Stimulated activated memory B cell treated with anti-CD40 and anti-IgM and Interleukin-4, amounts not matched to agents 10 μg/mL and 1 μg/mL and 100 μg/mL, for 72 hours (primary cell): ENCODE measurements at regions not wholly inside any gene's neighbourhood (a gene's known extent, or its start where the extent isn't known, plus 50 kb on each side); places are given as distances from the start of the nearest gene placed in this dataset.
"Not testable (repeated sequence)": the region's sequence is repeated elsewhere in the genome, so short reads cannot be mapped to it uniquely, and the experiment has no call there.

Source experiments
- ATAC-seq: fragments of 150-1000 bp; cut with Tn5 transposase; 2 replicates; pipeline ENCODE4 v1.10.0; 2021
- H3K27ac Mint-ChIP-seq: one replicate; pipeline ENCODE4 v1.8.0; 2022; ENCODE audit warnings: mild to moderate bottlenecking, mixed read lengths
- H3K27me3 Mint-ChIP-seq: one replicate; pipeline ENCODE4 v1.8.0; 2022; ENCODE audit warnings: mixed read lengths
- H3K36me3 Mint-ChIP-seq: one replicate; pipeline ENCODE4 v1.8.0; 2022; ENCODE audit warnings: mixed read lengths
- H3K4me1 Mint-ChIP-seq: one replicate; pipeline ENCODE4 v1.8.0; 2022; ENCODE audit warnings: mixed read lengths
- H3K4me3 Mint-ChIP-seq: one replicate; pipeline ENCODE4 v1.8.0; 2022; ENCODE audit warnings: mild to moderate bottlenecking, moderate library complexity, mixed read lengths
- H3K9me3 Mint-ChIP-seq: one replicate; pipeline ENCODE4 v1.8.0; 2022; ENCODE audit warnings: mixed read lengths

- no peak for ATAC-seq
- Mint-ChIP-seq H3K27me3 (no peaks in the 10 kb centered on the region), H3K27ac (no peak overlapping the region), H3K4me1 (no peaks in the 10 kb centered on the region), H3K36me3 (no peaks in the 10 kb centered on the region), H3K4me3 (no peak overlapping the region), H3K9me3 (peaks cover 6% of the 10 kb centered on the region)
Observed at GRCh38 chr20:12211361-12211760, 293.7 kb downstream of the BTBD3 start.

- Mint-ChIP-seq H3K4me1 (no peaks in the 10 kb centered on the region), H3K9me3 (no peaks in the 10 kb centered on the region), H3K4me3 (no peak overlapping the region), H3K27me3 (no peaks in the 10 kb centered on the region), H3K27ac (no peak overlapping the region), H3K36me3 (no peaks in the 10 kb centered on the region)
- no peak for ATAC-seq
Observed at GRCh38 chr20:12217382-12217781, 299.7 kb downstream of the BTBD3 start.

- Mint-ChIP-seq H3K27me3 (no peaks in the 10 kb centered on the region), H3K4me3 (no peak overlapping the region), H3K4me1 (no peaks in the 10 kb centered on the region), H3K36me3 (no peaks in the 10 kb centered on the region), H3K9me3 (no peaks in the 10 kb centered on the region), H3K27ac (no peak overlapping the region)
- no peak for ATAC-seq
Observed at GRCh38 chr20:12219798-12220197, 302.1 kb downstream of the BTBD3 start.

DNA sequence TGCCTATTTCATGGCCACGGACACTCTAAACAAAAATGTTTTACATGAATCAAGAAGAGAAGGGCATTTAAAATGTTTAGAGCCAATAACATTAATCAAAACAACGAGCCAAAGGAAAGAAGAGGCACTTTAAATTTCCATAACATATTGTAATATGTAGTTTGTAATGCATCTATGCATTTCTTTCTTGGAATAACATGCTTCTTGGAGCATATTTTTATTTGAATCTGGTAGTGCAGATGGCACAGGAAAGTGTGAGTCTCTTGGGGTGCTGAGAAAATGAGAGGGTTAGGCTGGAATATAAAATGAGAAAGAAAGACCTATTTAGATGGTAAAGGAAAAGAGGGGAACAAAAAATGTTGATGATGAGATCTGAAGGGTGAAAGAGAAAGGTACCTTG lies 305.4 kb downstream of the BTBD3 start:
- Mint-ChIP-seq H3K36me3 (no peaks in the 10 kb centered on the region), H3K27me3 (no peaks in the 10 kb centered on the region), H3K27ac (no peak overlapping the region), H3K4me1 (no peaks in the 10 kb centered on the region), H3K4me3 (no peak overlapping the region), H3K9me3 (no peaks in the 10 kb centered on the region)
- no peak for ATAC-seq

DNA sequence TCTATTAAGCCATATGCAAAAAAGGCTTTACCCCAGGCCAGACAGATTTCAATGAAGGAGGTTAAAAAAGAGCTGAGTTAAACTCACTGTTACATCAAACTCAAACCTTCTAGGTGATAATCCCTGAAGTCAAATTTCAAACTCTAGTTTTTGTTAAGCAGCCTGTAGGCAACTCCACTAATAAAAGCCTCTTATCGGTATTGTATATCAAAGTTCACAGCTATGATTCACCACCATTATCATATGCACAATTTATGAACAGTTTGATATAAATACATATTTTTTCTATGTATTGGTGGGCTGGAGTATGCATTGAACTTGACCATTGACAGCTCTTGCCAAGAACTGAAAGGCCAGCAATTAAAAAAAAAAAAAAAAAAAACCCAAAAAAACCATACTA lies 308.2 kb downstream of the BTBD3 start:
- H3K27me3 Mint-ChIP-seq, result no peaks in the 10 kb centered on the region
- H3K4me3 Mint-ChIP-seq, result no peak overlapping the region
- H3K36me3 Mint-ChIP-seq, result no peaks in the 10 kb centered on the region
- H3K9me3 Mint-ChIP-seq, result no peaks in the 10 kb centered on the region
- H3K4me1 Mint-ChIP-seq, result no peaks in the 10 kb centered on the region
- no peak for ATAC-seq
- no peak overlapping the region for H3K27ac Mint-ChIP-seq

- Mint-ChIP-seq H3K27ac (no peak overlapping the region), H3K4me1 (no peaks in the 10 kb centered on the region)
Observed at GRCh38 chr20:12229891-12230290, 312.2 kb downstream of the BTBD3 start.

GRCh38 chr20:12237772-12238171 lies 320.1 kb downstream of the BTBD3 start:
- Mint-ChIP-seq H3K36me3 (no peaks in the 10 kb centered on the region), H3K27ac (no peak overlapping the region), H3K27me3 (no peaks in the 10 kb centered on the region), H3K4me3 (no peak overlapping the region), H3K4me1 (no peaks in the 10 kb centered on the region), H3K9me3 (no peaks in the 10 kb centered on the region)
- no peak for ATAC-seq

More at GRCh38 chr20:12229891-12230290, 312.2 kb downstream of the BTBD3 start:
- Mint-ChIP-seq H3K27me3 (no peaks in the 10 kb centered on the region), H3K4me3 (no peak overlapping the region), H3K9me3 (no peaks in the 10 kb centered on the region), H3K36me3 (no peaks in the 10 kb centered on the region)
- ATAC-seq, result no peak

DNA sequence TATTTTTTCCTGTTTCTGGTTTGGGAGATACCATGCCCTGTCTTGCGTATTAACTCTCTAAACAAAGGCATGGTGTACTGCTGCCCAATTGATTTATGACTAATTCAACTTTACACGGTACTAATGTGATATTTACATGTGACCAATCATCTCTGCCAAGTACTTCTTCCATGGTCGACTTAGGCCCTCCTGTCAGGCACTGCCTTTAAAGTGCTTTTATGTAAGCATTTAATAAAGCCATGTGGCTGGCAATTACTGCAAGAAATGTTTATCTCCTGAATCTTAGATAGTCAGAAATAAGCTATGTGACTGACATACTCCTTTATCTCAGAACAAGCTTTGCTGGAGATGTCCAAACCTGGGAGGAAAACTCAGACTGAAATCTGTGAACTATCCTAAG lies 323.4 kb downstream of the BTBD3 start:
- Mint-ChIP-seq H3K27ac (no peak overlapping the region), H3K27me3 (no peaks in the 10 kb centered on the region), H3K4me1 (no peaks in the 10 kb centered on the region), H3K9me3 (peaks cover 4% of the 10 kb centered on the region), H3K4me3 (no peak overlapping the region), H3K36me3 (no peaks in the 10 kb centered on the region)
- no peak for ATAC-seq

GRCh38 chr20:12243327-12243726 lies 325.6 kb downstream of the BTBD3 start:
- no peaks in the 10 kb centered on the region for H3K27me3 Mint-ChIP-seq
- H3K4me1 Mint-ChIP-seq, result no peaks in the 10 kb centered on the region
- peaks cover 4% of the 10 kb centered on the region for H3K9me3 Mint-ChIP-seq
- H3K36me3 Mint-ChIP-seq, result no peaks in the 10 kb centered on the region
- H3K27ac Mint-ChIP-seq, result no peak overlapping the region
- ATAC-seq, result no peak
- H3K4me3 Mint-ChIP-seq, result no peak overlapping the region

GRCh38 chr20:12248481-12248880 lies 330.8 kb downstream of the BTBD3 start:
- Mint-ChIP-seq H3K9me3 (peaks cover 8% of the 10 kb centered on the region), H3K4me1 (no peaks in the 10 kb centered on the region), H3K27me3 (no peaks in the 10 kb centered on the region), H3K4me3 (no peak overlapping the region), H3K36me3 (no peaks in the 10 kb centered on the region), H3K27ac (no peak overlapping the region)
- no peak for ATAC-seq

- H3K9me3 Mint-ChIP-seq, H3K4me3 Mint-ChIP-seq, ATAC-seq: not testable (repeated sequence)
Observed at GRCh38 chr20:12250661-12251060, 333.0 kb downstream of the BTBD3 start.

DNA sequence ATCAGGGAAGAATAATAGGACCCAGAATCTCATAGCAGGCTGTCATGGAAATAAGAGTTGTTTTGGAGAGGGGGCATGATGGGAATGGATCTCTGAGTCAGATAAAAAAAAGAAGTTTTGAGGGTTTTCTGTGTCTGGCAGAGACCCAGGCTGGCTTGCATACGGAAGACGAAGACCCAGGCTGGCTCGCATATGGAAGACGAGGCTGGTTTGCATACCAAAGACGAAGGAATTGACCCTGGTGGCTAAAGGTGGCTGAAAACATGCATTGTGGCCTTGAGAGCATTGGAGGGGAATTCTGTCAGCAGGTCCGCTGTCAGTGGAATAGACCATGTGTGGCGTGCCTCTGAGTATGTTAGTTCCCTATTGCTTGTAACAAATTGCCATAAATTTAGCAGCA lies 335.1 kb downstream of the BTBD3 start:
- H3K27me3 Mint-ChIP-seq, result no peaks in the 10 kb centered on the region
- H3K4me3 Mint-ChIP-seq, result no peak overlapping the region
- no peaks in the 10 kb centered on the region for H3K4me1 Mint-ChIP-seq
- no peak overlapping the region for H3K27ac Mint-ChIP-seq
- H3K36me3 Mint-ChIP-seq, result no peaks in the 10 kb centered on the region
- peaks cover 4% of the 10 kb centered on the region for H3K9me3 Mint-ChIP-seq
- ATAC-seq, result no peak

More at GRCh38 chr20:12250661-12251060, 333.0 kb downstream of the BTBD3 start:
- H3K27me3 Mint-ChIP-seq, H3K36me3 Mint-ChIP-seq, H3K4me1 Mint-ChIP-seq, H3K27ac Mint-ChIP-seq: not testable (repeated sequence)

DNA sequence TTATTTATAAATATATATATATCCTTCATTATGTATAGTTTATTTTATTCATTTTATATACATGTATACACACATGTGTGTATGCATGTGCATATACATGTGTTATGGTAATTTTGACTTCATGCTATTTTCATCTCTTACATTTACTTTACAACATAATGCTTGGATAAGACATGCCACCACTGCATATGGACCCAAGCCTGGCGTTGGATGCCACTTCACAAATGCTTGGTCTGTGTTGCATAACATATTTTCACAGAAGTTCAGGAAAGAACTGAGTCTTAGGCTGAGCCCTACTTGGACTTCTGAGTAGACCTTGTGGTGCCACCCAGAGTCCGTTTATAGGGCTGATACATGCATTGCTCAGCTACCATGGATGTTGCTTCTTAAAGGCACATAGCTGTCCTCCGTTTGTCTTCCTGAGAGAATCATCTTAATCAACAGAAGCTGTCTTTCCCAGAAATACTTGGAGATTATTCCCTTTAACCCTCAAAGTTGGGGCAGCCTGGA lies 337.8 kb downstream of the BTBD3 start:
- H3K27me3 Mint-ChIP-seq, result no peaks in the 10 kb centered on the region
- no peaks in the 10 kb centered on the region for H3K4me1 Mint-ChIP-seq
- H3K9me3 Mint-ChIP-seq, result peaks cover 3% of the 10 kb centered on the region
- no peak for ATAC-seq
- no peaks in the 10 kb centered on the region for H3K36me3 Mint-ChIP-seq
- no peak overlapping the region for H3K4me3 Mint-ChIP-seq
- no peak overlapping the region for H3K27ac Mint-ChIP-seq

DNA sequence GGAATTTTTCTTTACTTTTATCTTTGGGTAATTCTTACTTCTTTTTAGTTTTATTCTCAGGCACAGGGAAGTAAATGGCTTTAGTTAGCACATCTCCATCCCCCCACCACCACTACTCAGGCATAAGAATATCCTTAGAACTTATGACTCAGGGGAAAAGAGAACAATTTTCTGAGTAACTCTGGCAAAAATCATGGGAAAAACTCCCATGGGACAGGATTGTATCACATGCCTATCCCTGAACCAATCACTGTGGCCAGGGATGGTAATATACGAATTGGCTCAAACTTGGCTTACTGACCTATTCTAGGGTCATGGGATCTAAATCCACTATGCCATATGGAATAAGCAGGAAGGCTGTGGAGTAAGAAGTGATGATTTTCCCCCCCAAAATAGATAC lies 339.1 kb downstream of the BTBD3 start:
- H3K36me3 Mint-ChIP-seq, result no peaks in the 10 kb centered on the region
- no peak overlapping the region for H3K27ac Mint-ChIP-seq
- ATAC-seq, result no peak
- no peaks in the 10 kb centered on the region for H3K4me1 Mint-ChIP-seq
- no peaks in the 10 kb centered on the region for H3K27me3 Mint-ChIP-seq
- H3K9me3 Mint-ChIP-seq, result no peaks in the 10 kb centered on the region
- no peak overlapping the region for H3K4me3 Mint-ChIP-seq

DNA sequence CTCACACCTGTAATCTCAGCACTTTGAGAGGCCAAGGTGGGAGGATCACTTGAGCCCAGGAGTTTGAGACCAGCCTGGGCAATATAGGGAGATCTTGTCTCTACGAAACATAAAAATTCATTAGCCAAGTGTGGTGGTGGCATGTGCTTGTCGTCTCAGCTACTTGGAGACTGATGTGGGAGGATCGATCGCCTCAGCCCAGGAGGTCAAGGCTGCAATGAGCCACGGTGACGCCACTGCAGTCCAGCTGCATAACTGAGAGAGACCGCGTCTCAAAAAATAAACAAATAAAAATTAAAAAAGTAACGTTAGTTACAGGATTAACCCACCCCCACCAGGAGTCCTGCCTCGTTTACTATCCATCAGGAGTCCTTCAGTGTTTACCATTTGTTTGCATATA lies 345.1 kb downstream of the BTBD3 start:
- no peaks in the 10 kb centered on the region for H3K27me3 Mint-ChIP-seq
- no peak for ATAC-seq
- H3K4me1 Mint-ChIP-seq, result no peaks in the 10 kb centered on the region
- no peak overlapping the region for H3K27ac Mint-ChIP-seq
- peaks cover 6% of the 10 kb centered on the region for H3K9me3 Mint-ChIP-seq
- no peak overlapping the region for H3K4me3 Mint-ChIP-seq
- no peaks in the 10 kb centered on the region for H3K36me3 Mint-ChIP-seq

- Mint-ChIP-seq H3K4me1 (no peaks in the 10 kb centered on the region), H3K36me3 (no peaks in the 10 kb centered on the region), H3K27ac (no peak overlapping the region), H3K4me3 (no peak overlapping the region), H3K9me3 (peaks cover 6% of the 10 kb centered on the region), H3K27me3 (no peaks in the 10 kb centered on the region)
- no peak for ATAC-seq
Observed at GRCh38 chr20:12264711-12265110, 347.0 kb downstream of the BTBD3 start.

- H3K27ac Mint-ChIP-seq, result no peak overlapping the region
- peaks cover 6% of the 10 kb centered on the region for H3K9me3 Mint-ChIP-seq
- H3K4me3 Mint-ChIP-seq, result no peak overlapping the region
- ATAC-seq, result no peak
- H3K36me3 Mint-ChIP-seq, result no peaks in the 10 kb centered on the region
- no peaks in the 10 kb centered on the region for H3K27me3 Mint-ChIP-seq
- H3K4me1 Mint-ChIP-seq, result no peaks in the 10 kb centered on the region
Observed at GRCh38 chr20:12265662-12266061, 348.0 kb downstream of the BTBD3 start.
